K562 (cell line): ENCODE measurements at regions not wholly inside any gene's neighbourhood (a gene's known extent, or its start where the extent isn't known, plus 50 kb on each side); places are given as distances from the start of the nearest gene placed in this dataset.
A peak's percentile ranks its signal among the peaks of the same experiment; 100 is the strongest.

Experiments used
- ATAC-seq: fragments of 200-7000 bp; cut with Tn5 transposase; 3 replicates; pipeline ENCODE4 v1.9.1; 2020; ENCODE audit warnings: moderate library complexity
- BruUV-seq: library from RNA; stranded (reverse); fragments of 400-500 nt; replicated peaks from 2 replicates; lab custom pipeline; 2021; lab: Mats Ljungman, UMichigan
- CTCF ChIA-PET: fragments of 300-600 bp; formaldehyde crosslinking; extraction: SDS; loops from one replicate; lab custom pipeline; 2021; ENCODE audit warnings: low intra/inter-chr PET ratio; lab: Yijun Ruan, JAX
- POLR2A ChIA-PET: fragments of 300-600, 350-650 bp; sonication (Branson Sonifier 250); formaldehyde crosslinking; extraction: SDS; loops from one replicate; lab custom pipeline; 2021; ENCODE audit warnings: antibody characterized with exemption, inconsistent platforms; lab: Yijun Ruan, JAX
- DNase-seq, 4 experiments: peaks; one replicate each; pipeline versions ENCODE4 v3.0.0 to v3.0.0-alpha.2; 2011 to 2018; ENCODE audit warnings: low spot score in 3 of 4, mixed read lengths in 3 of 4; ENCODE audit errors: extremely low read depth in 1 of 4
- FAIRE-seq: peaks from 2 replicates; lab custom pipeline; 2011; peaks lifted over from hg19 to GRCh38; lab: Jason Lieb, UNC
- H2AFZ ChIP-seq: 2 replicates; pipeline ENCODE4 v1.6.0; 2011; ENCODE audit warnings: low read depth, low read length, control low read depth, inconsistent platforms
- H3K27ac ChIP-seq: fragments of 200-600 bp; 3 replicates; pipeline ENCODE4 v1.8.0; 2011; ENCODE audit warnings: low read depth, mild to moderate bottlenecking, control low read depth, inconsistent platforms, low read length, moderate library complexity, mixed read lengths; ENCODE audit errors: extremely low read depth
- H3K27me3 ChIP-seq, 2 experiments: fragments of 300-600 bp in 1 of 2; 2 replicates in 1 of 2; 3 replicates in 1 of 2; pipeline versions ENCODE4 v1.6.0 to v1.8.0; 2011; ENCODE audit warnings: inconsistent platforms in 2 of 2, low read length in 2 of 2, mild to moderate bottlenecking in 1 of 2, mixed read lengths in 1 of 2, moderate library complexity in 1 of 2; ENCODE audit not compliant: control insufficient read depth in 2 of 2, insufficient read depth in 2 of 2
- H3K36me3 ChIP-seq: fragments of 300-600 bp; 3 replicates; pipeline ENCODE4 v1.8.0; 2011; ENCODE audit warnings: mild to moderate bottlenecking, low read length, inconsistent platforms; ENCODE audit not compliant: control insufficient read depth, insufficient read depth
- H3K4me1 ChIP-seq, 2 experiments: fragments of 200-600 bp in 1 of 2; replicated peaks in 1 of 2; 2 replicates in 1 of 2; 3 replicates in 1 of 2; pipeline versions ENCODE4 v1.5.1 to v1.8.0; 2011; ENCODE audit warnings: inconsistent platforms in 2 of 2, low read length in 2 of 2, mild to moderate bottlenecking in 1 of 2, mixed read lengths in 1 of 2, moderate library complexity in 1 of 2; ENCODE audit not compliant: control insufficient read depth in 2 of 2, insufficient read depth in 2 of 2
- H3K4me2 ChIP-seq: 2 replicates; pipeline ENCODE4 v1.6.1; 2011; ENCODE audit warnings: low read length, control low read depth, inconsistent platforms, mixed read lengths; ENCODE audit not compliant: insufficient read depth
- H3K4me3 ChIP-seq: fragments of 200-600 bp; sonication (generic), shearing (Covaris generic); 2 replicates; pipeline ENCODE4 v1.5.1; 2016; ENCODE audit warnings: control low read depth, inconsistent platforms
- H3K79me2 ChIP-seq: fragments of 200-600 bp; 3 replicates; pipeline ENCODE4 v1.8.0; 2011; ENCODE audit warnings: low read length, inconsistent platforms; ENCODE audit not compliant: control insufficient read depth, insufficient read depth
- H3K9ac ChIP-seq, 2 experiments: 2 replicates each; pipeline versions ENCODE4 v1.6.0 to v1.6.1; 2011; ENCODE audit warnings: low read depth in 2 of 2, low read length in 2 of 2, control low read depth in 1 of 2, inconsistent platforms in 1 of 2, mild to moderate bottlenecking in 1 of 2, mixed read lengths in 1 of 2; ENCODE audit not compliant: insufficient read depth in 1 of 2
- H3K9me1 ChIP-seq: one replicate; pipeline ENCODE4 v1.6.0; 2011; ENCODE audit warnings: inconsistent platforms, mild to moderate bottlenecking, low read length, moderate library complexity; ENCODE audit not compliant: control insufficient read depth, insufficient read depth
- H3K9me3 ChIP-seq: replicated peaks from 2 replicates; pipeline ENCODE4 v1.5.1; 2011; ENCODE audit warnings: low read depth, low read length, inconsistent platforms; ENCODE audit not compliant: control insufficient read depth, insufficient read depth
- H4K20me1 ChIP-seq: replicated peaks from 2 replicates; pipeline ENCODE4 v1.6.1; 2011; ENCODE audit warnings: low read length, inconsistent platforms, mixed read lengths; ENCODE audit not compliant: control insufficient read depth, insufficient read depth
- BRD4 ChIP-seq: fragments of 200-600 bp; sonication (generic); IDR thresholded peaks from 2 replicates; pipeline ENCODE4 v1.6.1; 2017; ENCODE audit warnings: inconsistent platforms
- CAMTA2 ChIP-seq: fragments of 250-450 bp; sonication (Bioruptor Pico); conservative IDR thresholded peaks from 2 replicates; pipeline ENCODE4 v1.5.1; 2022
- CEBPG ChIP-seq, 3 experiments: fragments of 200-800 bp in 1 of 3; sonication (Bioruptor generic) in 1 of 3; sonication (generic) in 1 of 3; formaldehyde crosslinking in 1 of 3; IDR thresholded peaks in 2 of 3; conservative IDR thresholded peaks in 1 of 3; 2 replicates each; pipeline versions ENCODE4 v1.6.1 to v1.8.0; 2016 to 2022; ENCODE audit warnings: missing compliant biosample characterization in 2 of 3, missing genetic modification characterization in 2 of 3, mild to moderate bottlenecking in 1 of 3, missing genetic modification reagents in 1 of 3
- ERF ChIP-seq: fragments of 450-650 bp; formaldehyde crosslinking; IDR thresholded peaks from 2 replicates; pipeline ENCODE4 v1.4.0; 2020; ENCODE audit warnings: mild to moderate bottlenecking, mixed read lengths
- NR2C2 ChIP-seq, 2 experiments: fragments of 200-800 bp in 1 of 2; sonication (Bioruptor generic) in 1 of 2; sonication (generic) in 1 of 2; formaldehyde crosslinking in 1 of 2; IDR thresholded peaks; 2 replicates each; pipeline versions ENCODE4 v1.6.1 to v1.8.0; 2016 to 2022; ENCODE audit warnings: mild to moderate bottlenecking in 1 of 2, missing compliant biosample characterization in 1 of 2, missing genetic modification characterization in 1 of 2, missing genetic modification reagents in 1 of 2
- WGBS: fragments of 100-300 bp; shearing (Covaris generic); methylation state at CpG from one replicate; pipeline ENCODE4 v1.1.6; 2016; ENCODE audit warnings: low coverage, mixed read lengths; ENCODE audit not compliant: insufficient coverage; ENCODE audit errors: missing lambda C conversion rate; 5-methylcytosine and 5-hydroxymethylcytosine counted together
- in situ Hi-C: fragments of 300-500 bp; cut with MboI; formaldehyde crosslinking; loops from 4 replicates; pipeline ENCODE4 v1.15.0; 2018; ENCODE audit warnings: inconsistent platforms, mixed read lengths
- intact Hi-C: fragments of 100-400 bp; cut with micrococcal nuclease; formaldehyde crosslinking; loops from 2 replicates; pipeline ENCODE4 v1.14.2; 2022
- TF ChIP-seq, protein P1 (sequence below): sonication (generic); formaldehyde crosslinking; IDR thresholded peaks from 2 replicates; pipeline ENCODE4 v1.8.0; 2022; ENCODE audit warnings: mild to moderate bottlenecking, missing genetic modification reagents

DNA sequence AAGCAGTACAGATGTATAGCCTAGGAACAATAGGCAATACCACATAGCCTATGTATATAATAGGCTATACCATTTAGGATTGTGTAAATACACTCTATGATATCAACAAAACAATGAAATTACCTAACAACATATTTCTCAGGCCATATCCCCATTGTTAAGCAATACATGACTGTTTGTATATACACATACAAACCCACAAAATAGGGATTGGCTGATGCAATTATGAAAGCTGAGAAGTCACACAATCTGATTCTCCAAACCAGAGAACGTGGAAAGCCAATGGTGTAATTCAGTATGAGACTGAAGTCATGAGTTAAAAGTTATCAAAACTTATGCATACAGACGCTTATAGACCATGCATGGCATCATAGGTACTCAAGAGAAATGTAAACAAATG is 700.1 kb upstream of the RAG2 start:
- no peak overlapping the region for H3K9ac ChIP-seq
- H2AFZ ChIP-seq: no peak overlapping the region
- DNase-seq: no peak
- no peak overlapping the region for H3K4me3 ChIP-seq
- no TSS peak for BruUV-seq
- no peaks in the 10 kb centered on the region for H3K9me3 ChIP-seq
- H3K4me1 ChIP-seq: no peaks in the 10 kb centered on the region
- POLR2A ChIA-PET: no interaction called here
- no peaks in the 10 kb centered on the region for H3K9me1 ChIP-seq
- H3K36me3 ChIP-seq: no peaks in the 10 kb centered on the region
- H3K27ac ChIP-seq: no peak overlapping the region
- H3K27me3 ChIP-seq: no peaks in the 10 kb centered on the region
- H3K4me2 ChIP-seq: no peak overlapping the region
- H4K20me1 ChIP-seq: no peaks in the 10 kb centered on the region
- FAIRE-seq: no peak
- CTCF ChIA-PET: no interaction called here
- no peak for ATAC-seq
- 0% methylated on average over 2 of the region's 2 CpGs for WGBS
- intact Hi-C loops: no loop called here
- no peaks in the 10 kb centered on the region for H3K79me2 ChIP-seq
- TF ChIP-seq ERF (CRISPR knock-in tag) (no peak), CAMTA2 (CRISPR knock-in tag) (no peak), NR2C2 (CRISPR knock-in tag; IDR thresholded peaks at IDR 0.05) (no peak), NR2C2 (tag; IDR thresholded peaks at IDR 0.05) (no peak), BRD4 (no peak), CEBPG (CRISPR knock-in tag; IDR thresholded peaks at IDR 0.05) (no peak), CEBPG (tag; conservative IDR thresholded peaks at IDR 0.05 in 1 of 2, IDR thresholded peaks at IDR 0.05 in 1 of 2) (0 out of 4 replicates have a peak, but pooled peaks of 1 of the 2 experiments have one; percentile 27)
- TF ChIP-seq, protein P1, sequence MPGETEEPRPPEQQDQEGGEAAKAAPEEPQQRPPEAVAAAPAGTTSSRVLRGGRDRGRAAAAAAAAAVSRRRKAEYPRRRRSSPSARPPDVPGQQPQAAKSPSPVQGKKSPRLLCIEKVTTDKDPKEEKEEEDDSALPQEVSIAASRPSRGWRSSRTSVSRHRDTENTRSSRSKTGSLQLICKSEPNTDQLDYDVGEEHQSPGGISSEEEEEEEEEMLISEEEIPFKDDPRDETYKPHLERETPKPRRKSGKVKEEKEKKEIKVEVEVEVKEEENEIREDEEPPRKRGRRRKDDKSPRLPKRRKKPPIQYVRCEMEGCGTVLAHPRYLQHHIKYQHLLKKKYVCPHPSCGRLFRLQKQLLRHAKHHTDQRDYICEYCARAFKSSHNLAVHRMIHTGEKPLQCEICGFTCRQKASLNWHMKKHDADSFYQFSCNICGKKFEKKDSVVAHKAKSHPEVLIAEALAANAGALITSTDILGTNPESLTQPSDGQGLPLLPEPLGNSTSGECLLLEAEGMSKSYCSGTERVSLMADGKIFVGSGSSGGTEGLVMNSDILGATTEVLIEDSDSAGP: no peak
- in situ Hi-C loops: no loop called here
